ENCODE measurements at regions not wholly inside any gene's neighbourhood (a gene's known extent, or its start where the extent isn't known, plus 50 kb on each side); places are given as distances from the start of the nearest gene placed in this dataset.

DNA sequence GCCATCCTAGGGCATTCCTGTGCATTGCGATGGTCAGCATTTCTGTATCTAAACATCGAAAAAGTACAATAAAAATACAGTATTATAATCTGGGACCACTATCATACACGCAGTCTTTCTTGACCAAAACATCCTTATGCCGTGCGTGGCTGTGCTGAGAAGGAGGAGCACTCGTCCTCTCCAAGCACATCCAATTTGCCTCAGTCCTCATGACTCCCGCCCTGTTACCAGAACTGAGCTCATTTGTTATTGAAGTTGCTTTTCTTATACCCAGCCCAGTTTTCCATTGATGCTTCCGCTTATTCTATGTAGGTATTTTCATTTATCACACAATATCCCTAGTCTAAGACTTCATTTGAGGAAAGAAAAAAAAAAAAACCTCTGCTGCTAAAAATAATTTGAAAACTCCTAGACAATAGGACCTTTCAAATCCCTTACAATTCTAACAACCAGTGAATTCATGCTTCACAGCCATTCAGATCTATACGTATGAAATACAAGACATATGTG is 236.9 kb upstream of the PLEKHG7 start (continued):
- TF ChIP-seq, protein P1, sequence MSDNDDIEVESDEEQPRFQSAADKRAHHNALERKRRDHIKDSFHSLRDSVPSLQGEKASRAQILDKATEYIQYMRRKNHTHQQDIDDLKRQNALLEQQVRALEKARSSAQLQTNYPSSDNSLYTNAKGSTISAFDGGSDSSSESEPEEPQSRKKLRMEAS (IDR thresholded peaks at IDR 0.05), result no peak
- no peak for TF ChIP-seq FOSL2 (IDR thresholded peaks at IDR 0.05)
- TF ChIP-seq FOSL2 (CRISPR knock-in tag; IDR thresholded peaks at IDR 0.05), result no peak
- no peak for TF ChIP-seq ZFP36 (IDR thresholded peaks at IDR 0.05; ENCODE audit: borderline replicate concordance, partially characterized antibody)
- TF ChIP-seq HOXA7 (CRISPR knock-in tag; IDR thresholded peaks at IDR 0.05), result no peak

- ChIA-PET CTCF (no interaction called here), POLR2A (no interaction called here)
- 64% methylated on average over 3 of the region's 3 CpGs for WGBS (ENCODE audit: missing lambda C conversion rate)
- no peak overlapping the region for H3K4me3 ChIP-seq
- ATAC-seq (no peak), FAIRE-seq (no peak), DNase-seq (ENCODE audit: low read depth in 1 of 2, low spot score in 1 of 2) (no peak)
- TF ChIP-seq CHD2 (IDR thresholded peaks at IDR 0.05; ENCODE audit: low read length, partially characterized antibody) (no peak), CBX8 (IDR thresholded peaks at IDR 0.05) (no peak), POLR2AphosphoS2 (conservative IDR thresholded peaks at IDR 0.05; ENCODE audit: low read length) (no peak), HEYL (CRISPR knock-in tag; IDR thresholded peaks at IDR 0.05) (no peak), FOXS1 (CRISPR knock-in tag; IDR thresholded peaks at IDR 0.05) (no peak), MAFK (IDR thresholded peaks at IDR 0.05; ENCODE audit: partially characterized antibody) (no peak), ESRRA (IDR thresholded peaks at IDR 0.05; ENCODE audit: borderline replicate concordance, low read length) (no peak), HMGXB4 (CRISPR knock-in tag; IDR thresholded peaks at IDR 0.05; ENCODE audit: borderline replicate concordance) (no peak), RCOR1 (IDR thresholded peaks at IDR 0.05; ENCODE audit: low read depth, low read length) (no peak), BHLHE40 (IDR thresholded peaks at IDR 0.05; ENCODE audit: low read depth, low read length) (no peak), PBX3 (IDR thresholded peaks at IDR 0.05) (no peak), EHF (CRISPR knock-in tag; IDR thresholded peaks at IDR 0.05) (no peak), SREBF2 (IDR thresholded peaks at IDR 0.05) (no peak)
- TF ChIP-seq, protein P2, sequence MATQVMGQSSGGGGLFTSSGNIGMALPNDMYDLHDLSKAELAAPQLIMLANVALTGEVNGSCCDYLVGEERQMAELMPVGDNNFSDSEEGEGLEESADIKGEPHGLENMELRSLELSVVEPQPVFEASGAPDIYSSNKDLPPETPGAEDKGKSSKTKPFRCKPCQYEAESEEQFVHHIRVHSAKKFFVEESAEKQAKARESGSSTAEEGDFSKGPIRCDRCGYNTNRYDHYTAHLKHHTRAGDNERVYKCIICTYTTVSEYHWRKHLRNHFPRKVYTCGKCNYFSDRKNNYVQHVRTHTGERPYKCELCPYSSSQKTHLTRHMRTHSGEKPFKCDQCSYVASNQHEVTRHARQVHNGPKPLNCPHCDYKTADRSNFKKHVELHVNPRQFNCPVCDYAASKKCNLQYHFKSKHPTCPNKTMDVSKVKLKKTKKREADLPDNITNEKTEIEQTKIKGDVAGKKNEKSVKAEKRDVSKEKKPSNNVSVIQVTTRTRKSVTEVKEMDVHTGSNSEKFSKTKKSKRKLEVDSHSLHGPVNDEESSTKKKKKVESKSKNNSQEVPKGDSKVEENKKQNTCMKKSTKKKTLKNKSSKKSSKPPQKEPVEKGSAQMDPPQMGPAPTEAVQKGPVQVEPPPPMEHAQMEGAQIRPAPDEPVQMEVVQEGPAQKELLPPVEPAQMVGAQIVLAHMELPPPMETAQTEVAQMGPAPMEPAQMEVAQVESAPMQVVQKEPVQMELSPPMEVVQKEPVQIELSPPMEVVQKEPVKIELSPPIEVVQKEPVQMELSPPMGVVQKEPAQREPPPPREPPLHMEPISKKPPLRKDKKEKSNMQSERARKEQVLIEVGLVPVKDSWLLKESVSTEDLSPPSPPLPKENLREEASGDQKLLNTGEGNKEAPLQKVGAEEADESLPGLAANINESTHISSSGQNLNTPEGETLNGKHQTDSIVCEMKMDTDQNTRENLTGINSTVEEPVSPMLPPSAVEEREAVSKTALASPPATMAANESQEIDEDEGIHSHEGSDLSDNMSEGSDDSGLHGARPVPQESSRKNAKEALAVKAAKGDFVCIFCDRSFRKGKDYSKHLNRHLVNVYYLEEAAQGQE (IDR thresholded peaks at IDR 0.05), result no peak
- peaks cover 17% of the 10 kb centered on the region for H3K4me1 ChIP-seq
- no peaks in the 10 kb centered on the region for H3K9me3 ChIP-seq
- no peak overlapping the region for H3K27ac ChIP-seq
- no peak overlapping the region for H3K4me2 ChIP-seq
Observed at GRCh38 chr12:92464911-92465310, 237.9 kb upstream of the PLEKHG7 start.

GRCh38 chr12:92463171-92463570 is 239.6 kb upstream of the PLEKHG7 start:
- no peak for ATAC-seq
- Histone ChIP-seq H3K4me1 (peaks cover 8% of the 10 kb centered on the region; the same call in 2 of the 3 replicates), H3K4me2 (no peak overlapping the region), H3K9me3 (no peaks in the 10 kb centered on the region), H3K27ac (no peak overlapping the region), H3K4me3 (no peak overlapping the region)
- no peak for FAIRE-seq
- ChIA-PET POLR2A (no interaction called here), CTCF (no interaction called here)
- TF ChIP-seq, protein P3, sequence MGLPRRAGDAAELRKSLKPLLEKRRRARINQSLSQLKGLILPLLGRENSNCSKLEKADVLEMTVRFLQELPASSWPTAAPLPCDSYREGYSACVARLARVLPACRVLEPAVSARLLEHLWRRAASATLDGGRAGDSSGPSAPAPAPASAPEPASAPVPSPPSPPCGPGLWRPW (IDR thresholded peaks at IDR 0.05), result no peak
- TF ChIP-seq, protein P1 (IDR thresholded peaks at IDR 0.05), result no peak
- TF ChIP-seq, protein P4, sequence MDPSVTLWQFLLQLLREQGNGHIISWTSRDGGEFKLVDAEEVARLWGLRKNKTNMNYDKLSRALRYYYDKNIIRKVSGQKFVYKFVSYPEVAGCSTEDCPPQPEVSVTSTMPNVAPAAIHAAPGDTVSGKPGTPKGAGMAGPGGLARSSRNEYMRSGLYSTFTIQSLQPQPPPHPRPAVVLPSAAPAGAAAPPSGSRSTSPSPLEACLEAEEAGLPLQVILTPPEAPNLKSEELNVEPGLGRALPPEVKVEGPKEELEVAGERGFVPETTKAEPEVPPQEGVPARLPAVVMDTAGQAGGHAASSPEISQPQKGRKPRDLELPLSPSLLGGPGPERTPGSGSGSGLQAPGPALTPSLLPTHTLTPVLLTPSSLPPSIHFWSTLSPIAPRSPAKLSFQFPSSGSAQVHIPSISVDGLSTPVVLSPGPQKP (IDR thresholded peaks at IDR 0.05; ENCODE audit: low read depth, low read length), result no peak
- no peak for TF ChIP-seq PHF8 (IDR thresholded peaks at IDR 0.05; ENCODE audit: borderline replicate concordance, low read depth)
- TF ChIP-seq ZNF302 (CRISPR knock-in tag; IDR thresholded peaks at IDR 0.05), result no peak
- TF ChIP-seq SREBF2 (IDR thresholded peaks at IDR 0.05), result no peak
- no peak for TF ChIP-seq USF2 (IDR thresholded peaks at IDR 0.05)
- no peak for TF ChIP-seq TFCP2L1 (CRISPR knock-in tag; IDR thresholded peaks at IDR 0.05)
- TF ChIP-seq ZFP36 (IDR thresholded peaks at IDR 0.05; ENCODE audit: borderline replicate concordance, partially characterized antibody), result no peak
- TF ChIP-seq ZC3H11A (IDR thresholded peaks at IDR 0.05), result no peak
- TF ChIP-seq CHD4 (IDR thresholded peaks at IDR 0.05; ENCODE audit: borderline replicate concordance), result no peak
- no peak for DNase-seq (ENCODE audit: low read depth in 1 of 2, low spot score in 1 of 2)
- WGBS (ENCODE audit: missing lambda C conversion rate), result 72% methylated on average over 2 of the region's 2 CpGs

All from A549 (cell line).